Endothelial cell of umbilical vein (primary cell): ENCODE measurements at regions not wholly inside any gene's neighbourhood (a gene's known extent, or its start where the extent isn't known, plus 50 kb on each side); places are given as distances from the start of the nearest gene placed in this dataset.

ENCODE experiments used
- BruUV-seq: library from RNA; stranded (reverse); fragments of 400-500 nt; replicated peaks from 2 replicates; lab custom pipeline; 2021; lab: Mats Ljungman, UMichigan
- CTCF ChIA-PET: fragments of 300-600, 350-600 bp; sonication (Branson Sonifier 250); formaldehyde crosslinking; loops from one replicate; lab custom pipeline; 2021; ENCODE audit warnings: antibody characterized with exemption, inconsistent platforms; lab: Charles Lee
- POLR2A ChIA-PET: fragments of 300-600, 350-600 bp; sonication (Branson Sonifier 250); formaldehyde crosslinking; loops from one replicate; lab custom pipeline; 2021; ENCODE audit warnings: antibody characterized with exemption, inconsistent platforms; lab: Charles Lee
- DNase-seq: peaks from one replicate; pipeline ENCODE4 v3.0.0-alpha.2; 2011; ENCODE audit warnings: low read depth, low spot score
- FAIRE-seq: peaks from 2 replicates; lab custom pipeline; 2011; peaks lifted over from hg19 to GRCh38; lab: Jason Lieb, UNC
- H2AFZ ChIP-seq: 2 replicates; pipeline ENCODE4 v1.6.0; 2012; ENCODE audit warnings: low read depth, low read length, control low read depth, inconsistent platforms
- H3K27ac ChIP-seq: 2 replicates; pipeline ENCODE4 v1.5.1; 2011; ENCODE audit warnings: low read depth, mild to moderate bottlenecking, control low read depth, low read length, moderate library complexity; ENCODE audit not compliant: insufficient read depth
- H3K27me3 ChIP-seq, 2 experiments: 2 replicates each; pipeline versions ENCODE4 v1.6.0 to v1.6.1; 2011; ENCODE audit warnings: low read length in 2 of 2, mixed read lengths in 1 of 2; ENCODE audit not compliant: control insufficient read depth in 2 of 2, insufficient read depth in 2 of 2
- H3K36me3 ChIP-seq, 2 experiments: 2 replicates in 1 of 2; 3 replicates in 1 of 2; pipeline ENCODE4 v1.5.1; 2011; ENCODE audit warnings: low read length in 2 of 2, mild to moderate bottlenecking in 1 of 2, moderate library complexity in 1 of 2; ENCODE audit not compliant: control insufficient read depth in 2 of 2, insufficient read depth in 2 of 2; ENCODE audit errors: extremely low read depth in 1 of 2
- H3K4me1 ChIP-seq: 3 replicates; pipeline ENCODE4 v1.5.1; 2011; ENCODE audit warnings: mild to moderate bottlenecking, low read length; ENCODE audit not compliant: control insufficient read depth, insufficient read depth; ENCODE audit errors: extremely low read depth
- H3K4me2 ChIP-seq: 2 replicates; pipeline ENCODE4 v1.6.1; 2011; ENCODE audit warnings: low read length, control low read depth, mixed read lengths; ENCODE audit not compliant: insufficient read depth
- H3K4me3 ChIP-seq, 3 experiments: fragments of 200-600 bp in 1 of 3; sonication (generic), shearing (Covaris generic) in 1 of 3; replicated peaks in 1 of 3; 2 replicates each; pipeline ENCODE4 v1.5.1; 2011 to 2016; ENCODE audit warnings: control low read depth in 3 of 3, low read length in 3 of 3, mild to moderate bottlenecking in 2 of 3, inconsistent platforms in 1 of 3, low read depth in 1 of 3, moderate library complexity in 1 of 3; ENCODE audit not compliant: insufficient read depth in 1 of 3
- H3K79me2 ChIP-seq: 2 replicates; pipeline ENCODE4 v1.6.0; 2012; ENCODE audit warnings: low read length, inconsistent platforms; ENCODE audit not compliant: control insufficient read depth, insufficient read depth
- H3K9ac ChIP-seq: replicated peaks from 2 replicates; pipeline ENCODE3; 2011; ENCODE audit warnings: low read length, control low read depth; ENCODE audit not compliant: insufficient read depth; ENCODE audit errors: extremely low read depth
- H3K9me1 ChIP-seq: replicated peaks from 3 replicates; pipeline ENCODE4 v1.6.0; 2011; ENCODE audit warnings: mild to moderate bottlenecking, low read length; ENCODE audit not compliant: control insufficient read depth, insufficient read depth; ENCODE audit errors: extremely low read depth
- H3K9me3 ChIP-seq: replicated peaks from 2 replicates; pipeline ENCODE4 v1.5.1; 2012; ENCODE audit warnings: low read length, inconsistent platforms; ENCODE audit not compliant: control insufficient read depth, insufficient read depth
- H4K20me1 ChIP-seq: replicated peaks from 2 replicates; pipeline ENCODE3; 2011; ENCODE audit warnings: mild to moderate bottlenecking, low read length; ENCODE audit not compliant: control insufficient read depth, insufficient read depth; ENCODE audit errors: extremely low read depth
- CTCF ChIP-seq, 2 donors: IDR thresholded peaks; 1 replicate in 1 of 2; 2 replicates in 1 of 2; pipeline ENCODE4 v1.5.1; 2011; ENCODE audit warnings: low read length in 2 of 2, mild to moderate bottlenecking in 2 of 2, moderate library complexity in 2 of 2, control low read depth in 1 of 2, inconsistent platforms in 1 of 2, low read depth in 1 of 2; ENCODE audit not compliant: insufficient read depth in 1 of 2; ENCODE audit errors: extremely low read depth in 1 of 2
- EZH2 ChIP-seq: IDR thresholded peaks from 2 replicates; pipeline ENCODE4 v1.6.1; 2012; ENCODE audit warnings: borderline replicate concordance, low read depth, mild to moderate bottlenecking, moderate library complexity, low read length, inconsistent platforms; ENCODE audit not compliant: severe bottlenecking
- FOS ChIP-seq: IDR thresholded peaks from 2 replicates; pipeline ENCODE4 v1.6.1; 2011; ENCODE audit warnings: mild to moderate bottlenecking, low read length, moderate library complexity, borderline replicate concordance; ENCODE audit not compliant: insufficient read depth
- GATA2 ChIP-seq: IDR thresholded peaks from 2 replicates; pipeline ENCODE4 v1.7.0; 2011; ENCODE audit warnings: low read depth, mild to moderate bottlenecking, moderate library complexity, mixed read lengths, low read length; ENCODE audit not compliant: insufficient read length, insufficient read depth
- JUN ChIP-seq: IDR thresholded peaks from 2 replicates; pipeline ENCODE4 v1.6.1; 2011; ENCODE audit warnings: borderline replicate concordance, low read depth; ENCODE audit not compliant: insufficient read length, insufficient read depth
- MAX ChIP-seq: IDR thresholded peaks from 2 replicates; pipeline ENCODE4 v1.6.1; 2011; ENCODE audit not compliant: insufficient read depth, insufficient read length
- MYC ChIP-seq: IDR thresholded peaks from one replicate; pipeline ENCODE4 v1.6.1; 2011; ENCODE audit warnings: mild to moderate bottlenecking, low read depth, low read length
- POLR2A ChIP-seq: IDR thresholded peaks from 2 replicates; pipeline ENCODE4 v1.6.1; 2012; ENCODE audit warnings: low read depth, mild to moderate bottlenecking, control low read depth, low read length
- POLR2AphosphoS5 ChIP-seq: IDR thresholded peaks from 2 replicates; pipeline ENCODE4 v1.6.1; 2012; ENCODE audit warnings: low read depth, mild to moderate bottlenecking, control low read depth, low read length, moderate library complexity; ENCODE audit not compliant: insufficient read depth
- dilution Hi-C: fragments of 300-500 bp; cut with MboI; formaldehyde crosslinking; loops from one replicate; pipeline ENCODE4 v1.15.0; 2019; ENCODE audit warnings: low sequenced_read_pairs; ENCODE audit not compliant: extremely low pct_ligation_motif_present
- intact Hi-C: fragments of 100-400 bp; cut with micrococcal nuclease; formaldehyde crosslinking; loops from one replicate; pipeline ENCODE4 v1.10.0; 2022

GRCh38 chr3:13214847-13215472, 141.7 kb upstream of the IQSEC1 start:
- TF ChIP-seq FOS (no peak), POLR2AphosphoS5 (no peak), MYC (no peak), EZH2 (no peak), CTCF (IDR thresholded peaks at IDR 0.05; ENCODE audit: extremely low read depth in 1 of 2, insufficient read depth in 1 of 2, low read depth in 1 of 2, low read length in 2 of 2) (no peak), POLR2A (no peak), MAX (no peak), GATA2 (no peak), JUN (no peak)
- ChIA-PET POLR2A (no interaction called here), CTCF (no interaction called here)
- intact Hi-C loops, result no loop called here
- FAIRE-seq (no peak), DNase-seq (no peak)
- Histone ChIP-seq H3K4me2 (no peak overlapping the region), H3K79me2 (no peaks in the 10 kb centered on the region), H3K36me3 (no peaks in the 10 kb centered on the region), H3K4me3 (no peak overlapping the region), H3K9ac (no peak overlapping the region), H3K4me1 (no peaks in the 10 kb centered on the region), H3K9me1 (no peaks in the 10 kb centered on the region), H3K9me3 (no peaks in the 10 kb centered on the region), H2AFZ (no peak overlapping the region), H3K27ac (no peak overlapping the region), H4K20me1 (no peaks in the 10 kb centered on the region), H3K27me3 (no peaks in the 10 kb centered on the region)
- dilution Hi-C loops, result no loop called here
- BruUV-seq, result no TSS peak
